ENCODE measurements at regions not wholly inside any gene's neighbourhood (a gene's known extent, or its start where the extent isn't known, plus 50 kb on each side); places are given as distances from the start of the nearest gene placed in this dataset.

DNA sequence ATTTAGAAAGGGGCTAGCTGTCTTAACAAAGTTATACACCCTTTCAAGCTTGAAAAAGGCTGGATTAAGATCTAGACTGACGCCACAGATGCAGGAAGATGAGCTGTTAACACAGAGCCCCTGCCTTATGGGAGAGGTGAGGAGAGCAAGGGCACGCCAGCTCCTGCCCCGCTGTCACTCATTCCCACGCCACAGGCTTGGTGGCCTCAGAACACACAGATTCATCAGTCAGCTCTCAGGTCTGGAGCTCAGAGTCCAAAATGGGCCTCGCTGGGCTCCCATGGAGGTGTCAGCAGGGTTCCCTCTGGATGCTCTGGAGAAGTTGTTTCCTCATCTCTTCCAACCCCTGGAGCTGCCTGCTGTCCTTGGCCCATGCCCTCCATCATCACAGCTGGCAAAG lies 554.2 kb downstream of the TCERG1L start:
- H3K4me1 ChIP-seq (ENCODE audit: insufficient read depth, low read length, poor library complexity, severe bottlenecking), result no peaks in the 10 kb centered on the region
- H3K4me2 ChIP-seq (ENCODE audit: low read depth, low read length, poor library complexity, severe bottlenecking), result no peak overlapping the region
- no peaks in the 10 kb centered on the region for H3K27me3 ChIP-seq (ENCODE audit: insufficient read depth, low read length, poor library complexity, severe bottlenecking)
- H3K9me3 ChIP-seq (ENCODE audit: insufficient read depth, low read depth, low read length), result peaks cover 17% of the 10 kb centered on the region
- H3F3A ChIP-seq (ENCODE audit: low read depth), result no peaks in the 10 kb centered on the region
- TF ChIP-seq, protein P1, sequence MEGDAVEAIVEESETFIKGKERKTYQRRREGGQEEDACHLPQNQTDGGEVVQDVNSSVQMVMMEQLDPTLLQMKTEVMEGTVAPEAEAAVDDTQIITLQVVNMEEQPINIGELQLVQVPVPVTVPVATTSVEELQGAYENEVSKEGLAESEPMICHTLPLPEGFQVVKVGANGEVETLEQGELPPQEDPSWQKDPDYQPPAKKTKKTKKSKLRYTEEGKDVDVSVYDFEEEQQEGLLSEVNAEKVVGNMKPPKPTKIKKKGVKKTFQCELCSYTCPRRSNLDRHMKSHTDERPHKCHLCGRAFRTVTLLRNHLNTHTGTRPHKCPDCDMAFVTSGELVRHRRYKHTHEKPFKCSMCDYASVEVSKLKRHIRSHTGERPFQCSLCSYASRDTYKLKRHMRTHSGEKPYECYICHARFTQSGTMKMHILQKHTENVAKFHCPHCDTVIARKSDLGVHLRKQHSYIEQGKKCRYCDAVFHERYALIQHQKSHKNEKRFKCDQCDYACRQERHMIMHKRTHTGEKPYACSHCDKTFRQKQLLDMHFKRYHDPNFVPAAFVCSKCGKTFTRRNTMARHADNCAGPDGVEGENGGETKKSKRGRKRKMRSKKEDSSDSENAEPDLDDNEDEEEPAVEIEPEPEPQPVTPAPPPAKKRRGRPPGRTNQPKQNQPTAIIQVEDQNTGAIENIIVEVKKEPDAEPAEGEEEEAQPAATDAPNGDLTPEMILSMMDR (conservative IDR thresholded peaks at IDR 0.05; ENCODE audit: low read length), result no peak
- no peak for TF ChIP-seq EZH2phosphoT487 (IDR thresholded peaks at IDR 0.05; ENCODE audit: borderline replicate concordance)
- no peaks in the 10 kb centered on the region for H4K20me1 ChIP-seq (ENCODE audit: insufficient read depth, low read length, poor library complexity, severe bottlenecking)
- no peak overlapping the region for H3K4me3 ChIP-seq (ENCODE audit: low read length, poor library complexity, severe bottlenecking)
- H3K79me2 ChIP-seq (ENCODE audit: insufficient read depth, low read length), result no peaks in the 10 kb centered on the region
- H3K36me3 ChIP-seq (ENCODE audit: insufficient read depth, low read length), result no peaks in the 10 kb centered on the region
- H3K9ac ChIP-seq (ENCODE audit: low read depth, low read length, poor library complexity, severe bottlenecking), result no peak overlapping the region
- no peaks in the 10 kb centered on the region for H3K9me2 ChIP-seq (replicated peaks; ENCODE audit: low read depth, low read length)
- no peak overlapping the region for H2AFZ ChIP-seq (ENCODE audit: low read length)

DNA sequence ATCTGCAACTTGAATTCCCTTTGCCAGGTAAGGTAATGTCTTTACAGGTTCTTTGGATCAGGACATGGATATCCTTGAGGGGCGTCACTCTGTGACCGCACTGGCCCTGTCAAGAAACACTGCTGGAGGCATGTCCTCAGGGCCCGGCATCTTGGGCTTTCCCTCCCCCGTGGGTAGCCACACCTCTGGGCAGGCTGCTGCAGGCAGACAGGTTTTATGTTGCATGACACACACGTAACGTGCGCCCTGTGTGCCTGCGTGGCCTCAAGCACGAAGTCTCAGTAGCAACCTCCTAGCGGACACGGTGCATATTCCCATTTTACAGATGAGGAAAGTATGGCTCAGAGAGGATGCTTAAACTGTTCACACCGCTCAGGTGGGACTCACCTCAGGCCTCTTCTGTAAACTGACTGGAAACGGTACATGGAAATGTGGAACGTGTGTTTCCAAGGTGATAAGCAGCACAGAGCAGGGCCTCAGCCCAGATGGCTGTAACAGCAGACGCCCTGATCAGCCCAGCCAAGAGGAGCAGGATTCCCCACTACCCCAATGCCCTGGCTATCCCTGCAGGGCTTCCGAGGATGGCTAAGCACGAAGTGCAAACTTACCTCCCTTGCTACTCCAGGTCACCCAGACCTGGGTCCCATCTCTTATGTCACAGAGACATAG lies 553.6 kb downstream of the TCERG1L start:
- no peak overlapping the region for H3K4me2 ChIP-seq (ENCODE audit: low read depth, low read length, poor library complexity, severe bottlenecking)

DNA sequence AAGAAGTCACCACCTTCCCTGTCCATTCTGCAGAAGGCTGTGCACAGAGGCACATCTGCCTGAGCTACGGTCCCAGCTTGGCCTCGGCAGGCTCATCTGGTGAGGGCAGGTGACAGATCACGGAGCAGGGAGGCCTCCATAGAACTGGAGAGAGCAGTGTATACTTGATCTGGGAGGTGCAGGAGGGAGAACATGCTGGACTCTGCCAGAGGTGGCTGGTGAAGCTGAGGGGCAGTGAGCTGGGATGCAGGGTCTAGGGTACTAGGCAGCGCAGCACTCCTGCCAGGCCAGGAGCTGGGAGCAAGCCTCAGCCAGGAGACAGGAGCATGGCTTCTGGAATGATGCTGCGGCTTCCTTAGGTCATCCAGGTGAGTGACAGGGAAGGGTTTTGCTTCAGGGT lies 553.0 kb downstream of the TCERG1L start:
- Histone ChIP-seq H3K4me2 (ENCODE audit: low read depth, low read length, poor library complexity, severe bottlenecking) (no peak overlapping the region), H3K79me2 (ENCODE audit: insufficient read depth, low read length) (no peaks in the 10 kb centered on the region), H3K4me3 (ENCODE audit: low read length, poor library complexity, severe bottlenecking) (no peak overlapping the region), H3K36me3 (ENCODE audit: insufficient read depth, low read length) (no peaks in the 10 kb centered on the region), H3F3A (ENCODE audit: low read depth) (no peaks in the 10 kb centered on the region), H3K9ac (ENCODE audit: low read depth, low read length, poor library complexity, severe bottlenecking) (no peak overlapping the region), H3K4me1 (ENCODE audit: insufficient read depth, low read length, poor library complexity, severe bottlenecking) (no peaks in the 10 kb centered on the region), H3K27me3 (ENCODE audit: insufficient read depth, low read length, poor library complexity, severe bottlenecking) (no peaks in the 10 kb centered on the region), H4K20me1 (ENCODE audit: insufficient read depth, low read length, poor library complexity, severe bottlenecking) (no peaks in the 10 kb centered on the region), H2AFZ (ENCODE audit: low read length) (no peak overlapping the region), H3K9me3 (ENCODE audit: insufficient read depth, low read depth, low read length) (peaks cover 20% of the 10 kb centered on the region), H3K9me2 (replicated peaks; ENCODE audit: low read depth, low read length) (no peaks in the 10 kb centered on the region)
- TF ChIP-seq, protein P1 (conservative IDR thresholded peaks at IDR 0.05; ENCODE audit: low read length), result no peak
- TF ChIP-seq EZH2phosphoT487 (IDR thresholded peaks at IDR 0.05; ENCODE audit: borderline replicate concordance), result no peak

More for the DNA sequence above, 553.6 kb downstream of the TCERG1L start:
- H3K9me2 ChIP-seq (replicated peaks; ENCODE audit: low read depth, low read length), result no peaks in the 10 kb centered on the region
- no peaks in the 10 kb centered on the region for H3K36me3 ChIP-seq (ENCODE audit: insufficient read depth, low read length)
- no peaks in the 10 kb centered on the region for H3K4me1 ChIP-seq (ENCODE audit: insufficient read depth, low read length, poor library complexity, severe bottlenecking)
- H3K9ac ChIP-seq (ENCODE audit: low read depth, low read length, poor library complexity, severe bottlenecking), result no peak overlapping the region
- TF ChIP-seq, protein P1 (conservative IDR thresholded peaks at IDR 0.05; ENCODE audit: low read length), result no peak
- TF ChIP-seq EZH2phosphoT487 (IDR thresholded peaks at IDR 0.05; ENCODE audit: borderline replicate concordance), result no peak
- no peaks in the 10 kb centered on the region for H3K79me2 ChIP-seq (ENCODE audit: insufficient read depth, low read length)
- no peaks in the 10 kb centered on the region for H3K27me3 ChIP-seq (ENCODE audit: insufficient read depth, low read length, poor library complexity, severe bottlenecking)
- no peak overlapping the region for H3K4me3 ChIP-seq (ENCODE audit: low read length, poor library complexity, severe bottlenecking)
- H2AFZ ChIP-seq (ENCODE audit: low read length), result no peak overlapping the region
- H3K9me3 ChIP-seq (ENCODE audit: insufficient read depth, low read depth, low read length), result peaks cover 20% of the 10 kb centered on the region
- no peaks in the 10 kb centered on the region for H3F3A ChIP-seq (ENCODE audit: low read depth)
- no peaks in the 10 kb centered on the region for H4K20me1 ChIP-seq (ENCODE audit: insufficient read depth, low read length, poor library complexity, severe bottlenecking)
